GM18505 (cell line): ENCODE measurements at regions not wholly inside any gene's neighbourhood (a gene's known extent, or its start where the extent isn't known, plus 50 kb on each side); places are given as distances from the start of the nearest gene placed in this dataset.

ENCODE experiments used
- ATAC-seq: cut with Tn5 transposase; IDR thresholded peaks from one replicate; pipeline ENCODE4 v1.9.1; 2021; ENCODE audit not compliant: unreplicated experiment
- POLR2A ChIP-seq: IDR thresholded peaks from 4 replicates; pipeline ENCODE4 v1.6.1; 2011; ENCODE audit warnings: borderline replicate concordance; ENCODE audit not compliant: insufficient read depth, insufficient read length; ENCODE audit errors: extremely low read depth

- no peak for ATAC-seq
- TF ChIP-seq POLR2A = no peak
Measured at GRCh38 chr5:167767795-167768194, 523.6 kb upstream of the WWC1 start.

- no peak for ATAC-seq
- TF ChIP-seq POLR2A = no peak
Measured at GRCh38 chr5:167769846-167770413, 521.5 kb upstream of the WWC1 start.

DNA sequence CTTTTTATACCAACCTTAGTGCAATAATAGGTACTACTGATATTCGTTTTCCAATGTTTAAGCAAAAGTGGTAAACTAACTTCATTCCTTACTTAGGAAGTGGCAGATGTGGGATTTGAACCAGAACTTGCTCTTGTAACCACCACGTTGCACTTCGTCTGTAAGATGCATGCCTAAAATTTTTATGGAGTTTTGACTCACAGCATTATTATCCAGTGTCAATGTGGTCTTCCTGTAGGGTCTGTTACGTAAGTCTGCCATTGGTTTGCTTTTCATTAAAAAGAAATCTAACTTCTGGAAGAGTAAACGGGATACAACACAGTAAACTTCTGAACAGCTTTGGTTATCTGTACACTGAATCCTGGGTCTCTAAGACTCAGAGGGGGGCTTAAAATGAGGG is 521.0 kb upstream of the WWC1 start:
- ATAC-seq = no peak
- TF ChIP-seq POLR2A = no peak

DNA sequence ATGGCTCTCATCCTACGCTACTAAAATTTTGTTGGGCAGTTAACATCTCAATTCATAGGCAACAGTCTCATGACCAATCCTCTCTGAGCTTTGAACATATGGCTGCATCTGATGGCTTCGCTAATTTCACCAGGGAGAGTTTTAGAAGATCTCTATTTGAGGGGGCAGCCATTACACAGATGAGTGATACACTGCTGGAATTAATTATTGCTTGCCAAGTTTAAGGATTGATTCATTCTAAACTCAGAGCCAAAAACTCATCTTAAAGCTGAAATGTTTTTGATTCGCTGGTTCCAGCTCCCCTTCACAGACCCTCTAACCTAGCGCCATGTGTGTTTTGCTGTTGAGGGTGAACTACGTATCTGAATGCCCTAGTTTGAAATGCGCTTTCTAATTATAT is 519.9 kb upstream of the WWC1 start:
- ATAC-seq = no peak
- TF ChIP-seq POLR2A = no peak

DNA sequence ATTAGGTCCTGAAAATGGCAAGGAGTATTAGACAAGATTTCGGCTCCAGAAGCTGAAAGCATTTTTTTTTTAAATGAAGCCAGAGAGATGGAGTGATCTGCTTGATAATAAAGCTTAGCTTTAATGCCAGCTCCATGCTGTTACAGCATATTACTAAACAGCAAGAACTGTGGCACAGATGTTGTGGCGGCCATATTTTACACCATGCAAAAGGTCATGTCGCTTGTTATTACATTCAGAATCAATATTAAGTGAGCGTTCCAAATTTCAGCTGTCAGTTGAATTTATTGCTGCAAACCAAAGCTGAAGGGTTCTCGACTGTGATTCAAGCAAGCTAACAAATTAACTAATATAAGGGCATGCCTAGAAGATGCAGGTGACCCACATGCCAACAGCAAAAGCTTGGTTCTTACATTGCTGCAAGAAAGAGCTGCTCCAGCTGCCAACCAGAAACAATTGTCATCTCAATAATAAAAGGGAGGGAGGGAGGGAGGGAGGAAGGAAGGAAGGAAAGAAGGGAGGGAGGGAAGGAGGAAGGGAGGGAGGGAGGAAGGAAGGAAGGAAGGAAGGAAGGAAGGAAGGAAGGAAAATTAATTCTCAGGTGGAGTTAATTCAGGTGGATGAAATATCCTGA is 517.7 kb upstream of the WWC1 start:
- ATAC-seq = no peak
- TF ChIP-seq POLR2A = no peak

DNA sequence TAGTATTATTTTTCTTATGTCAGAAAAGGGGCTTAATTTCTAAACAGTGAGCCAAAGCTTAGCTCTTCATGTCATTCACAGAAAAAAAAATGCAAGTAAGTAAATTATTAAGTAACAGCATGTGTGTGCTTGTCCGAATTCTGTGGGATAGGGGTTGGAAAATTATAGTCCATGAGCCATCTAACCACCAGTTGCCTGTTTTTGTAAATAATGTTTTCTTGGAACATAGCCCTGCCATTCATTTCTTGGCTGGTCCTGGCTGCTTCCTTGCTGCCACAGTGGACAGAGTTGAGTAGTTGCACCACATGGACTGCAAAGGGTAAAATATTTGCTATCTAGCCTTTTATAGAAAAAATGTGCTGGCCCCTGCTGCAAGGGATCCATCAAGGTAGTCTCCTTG is 513.7 kb upstream of the WWC1 start:
- ATAC-seq = no peak
- no peak for TF ChIP-seq POLR2A

GRCh38 chr5:167778228-167778627 is 513.2 kb upstream of the WWC1 start:
- TF ChIP-seq POLR2A = no peak
- ATAC-seq = no peak

GRCh38 chr5:167779644-167780043 is 511.8 kb upstream of the WWC1 start:
- TF ChIP-seq POLR2A = no peak
- ATAC-seq = no peak

- TF ChIP-seq POLR2A = no peak
- ATAC-seq = no peak
Measured at GRCh38 chr5:167780177-167780576, 511.3 kb upstream of the WWC1 start.

DNA sequence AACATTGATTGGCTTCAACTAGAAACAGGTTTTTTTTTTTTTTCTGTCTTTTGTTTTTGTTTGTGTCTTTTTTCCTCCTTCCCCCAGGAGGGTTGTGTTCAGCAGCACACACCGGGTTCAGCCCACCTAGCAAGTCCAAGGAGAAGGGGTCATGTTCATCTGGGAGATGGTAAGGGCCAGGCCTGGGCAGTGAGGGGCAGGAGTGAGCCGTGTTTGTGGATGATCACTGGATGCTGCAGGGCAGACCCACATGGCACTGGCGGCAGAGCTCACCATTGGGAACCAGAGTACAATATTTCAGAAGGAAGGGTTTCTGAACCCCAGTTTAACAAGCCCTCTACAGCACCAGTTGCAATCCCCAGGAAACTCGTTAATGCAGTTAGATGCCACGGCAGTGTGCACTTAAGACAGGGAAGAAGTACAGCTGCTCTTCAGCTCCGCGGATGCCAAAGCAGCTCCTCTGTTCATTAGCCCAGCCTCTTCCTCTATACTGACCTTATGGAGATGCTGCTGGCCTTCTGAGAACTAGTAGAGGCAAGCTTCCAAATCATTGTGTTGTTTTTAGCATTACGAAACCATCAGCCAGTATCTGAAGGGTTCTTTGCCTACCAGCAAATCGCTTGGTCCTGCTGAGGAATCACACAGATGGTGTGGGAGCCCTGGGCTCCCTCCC is 508.2 kb upstream of the WWC1 start:
- no peak for TF ChIP-seq POLR2A
- no peak for ATAC-seq

DNA sequence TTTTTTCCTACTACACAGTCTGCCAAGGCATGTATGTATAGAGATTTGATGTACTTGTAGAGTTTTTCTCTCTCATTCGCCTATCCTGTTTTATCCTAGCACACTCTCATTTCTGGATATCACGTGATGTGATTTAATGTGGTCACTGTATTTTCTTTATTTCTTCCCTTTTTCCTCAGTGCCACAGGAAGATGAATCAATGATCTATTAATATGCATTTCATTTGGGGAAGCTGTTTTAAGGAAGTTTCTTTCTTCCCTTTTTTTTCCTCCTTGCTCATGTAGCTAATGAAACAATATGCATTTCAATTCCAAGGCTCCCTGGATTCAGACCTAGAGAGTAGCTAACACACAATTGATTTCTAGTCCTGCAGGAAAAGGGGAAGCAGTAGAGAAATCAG is 506.3 kb upstream of the WWC1 start:
- no peak for TF ChIP-seq POLR2A
- ATAC-seq = no peak

DNA sequence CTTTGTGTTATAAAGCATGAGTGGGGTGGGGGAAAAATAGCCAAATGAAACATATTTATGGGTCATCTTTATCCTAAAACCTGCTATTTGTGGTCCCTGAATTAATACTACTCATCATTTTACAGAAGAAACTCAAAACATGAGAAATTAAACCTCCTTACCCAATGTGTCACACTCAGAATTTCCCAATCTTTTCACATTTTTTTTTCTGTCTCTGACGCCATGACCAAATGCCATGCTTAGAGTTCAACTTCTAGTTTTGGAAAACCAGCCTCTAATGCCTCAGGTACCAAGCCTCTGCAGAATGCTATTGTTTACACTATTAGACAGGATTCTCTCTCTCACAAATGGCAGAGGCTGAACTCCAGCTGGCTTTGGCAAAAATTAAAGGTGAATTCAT is 505.5 kb upstream of the WWC1 start:
- no peak for TF ChIP-seq POLR2A
- no peak for ATAC-seq

DNA sequence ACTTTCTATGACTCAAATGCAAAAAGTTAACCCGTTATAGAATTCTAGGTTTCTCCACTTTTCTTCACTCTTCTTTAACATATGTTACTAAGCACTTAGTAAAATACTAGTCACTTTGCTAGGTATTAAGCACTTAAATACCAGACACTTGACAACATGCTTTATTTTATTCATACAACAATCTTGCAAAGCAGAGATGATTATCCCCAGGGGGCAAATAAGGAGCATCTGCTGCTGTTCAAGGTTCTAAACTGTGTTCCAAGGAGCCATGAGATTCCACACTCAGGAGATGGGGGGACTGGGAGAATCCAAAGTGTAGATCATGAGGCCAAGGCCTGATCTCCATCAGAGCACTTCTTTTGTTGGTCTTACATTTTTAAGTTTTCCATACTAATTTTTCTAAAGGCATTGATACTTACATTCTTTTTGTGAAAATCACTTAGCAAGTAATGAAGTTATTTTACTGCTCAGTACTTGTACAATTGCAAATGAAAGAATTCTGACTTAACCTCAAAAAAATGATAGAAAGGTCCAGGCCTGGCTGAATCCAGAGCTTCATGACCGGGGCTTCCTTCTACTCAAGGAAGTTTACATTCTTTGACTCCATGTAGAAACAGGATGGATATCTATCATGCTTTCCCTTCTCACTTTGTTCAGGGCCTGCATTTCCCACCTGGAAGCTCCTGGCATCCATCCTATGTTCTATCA is 504.4 kb upstream of the WWC1 start:
- no peak for ATAC-seq
- no peak for TF ChIP-seq POLR2A

GRCh38 chr5:167790045-167790444 is 501.4 kb upstream of the WWC1 start:
- ATAC-seq = no peak
- no peak for TF ChIP-seq POLR2A

DNA sequence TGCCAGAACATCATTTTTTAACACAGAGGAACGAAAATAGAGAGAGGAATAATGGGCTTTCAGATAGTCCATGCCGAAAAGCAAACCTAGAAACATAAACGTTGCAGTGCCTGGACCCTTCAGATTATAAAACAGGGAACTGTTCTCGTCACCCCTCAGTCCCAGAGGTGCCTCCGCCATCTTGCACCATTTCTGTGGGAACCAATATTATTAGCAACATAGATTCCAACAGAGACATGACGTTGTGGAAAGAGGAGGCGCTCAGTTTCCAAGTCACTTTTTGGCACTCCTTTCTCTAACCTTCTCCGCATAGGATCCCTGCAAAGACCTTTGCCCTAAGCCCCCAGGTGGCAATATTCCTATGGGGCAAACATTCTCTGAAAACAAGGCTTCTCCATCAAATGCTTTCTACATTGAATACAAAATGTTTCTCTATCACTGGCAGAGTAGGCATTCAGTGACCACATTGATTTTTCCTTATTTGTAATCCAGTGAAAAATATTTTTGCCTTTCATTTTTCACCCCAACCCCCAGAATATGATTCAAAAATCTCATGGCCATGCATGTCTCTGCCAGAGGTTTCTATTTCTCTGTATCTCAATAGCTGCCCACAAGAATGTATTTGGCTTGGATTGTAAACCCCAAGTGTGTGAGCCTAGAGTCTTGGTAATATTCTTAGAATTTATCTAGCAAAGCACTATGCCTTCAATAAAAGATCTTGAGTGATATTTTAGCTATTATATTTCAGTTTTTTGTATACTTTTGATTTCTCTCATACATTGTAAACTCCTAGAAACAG is 500.8 kb upstream of the WWC1 start:
- no peak for ATAC-seq
- no peak for TF ChIP-seq POLR2A
